ENCODE measurements at regions not wholly inside any gene's neighbourhood (a gene's known extent, or its start where the extent isn't known, plus 50 kb on each side); places are given as distances from the start of the nearest gene placed in this dataset.

DNA sequence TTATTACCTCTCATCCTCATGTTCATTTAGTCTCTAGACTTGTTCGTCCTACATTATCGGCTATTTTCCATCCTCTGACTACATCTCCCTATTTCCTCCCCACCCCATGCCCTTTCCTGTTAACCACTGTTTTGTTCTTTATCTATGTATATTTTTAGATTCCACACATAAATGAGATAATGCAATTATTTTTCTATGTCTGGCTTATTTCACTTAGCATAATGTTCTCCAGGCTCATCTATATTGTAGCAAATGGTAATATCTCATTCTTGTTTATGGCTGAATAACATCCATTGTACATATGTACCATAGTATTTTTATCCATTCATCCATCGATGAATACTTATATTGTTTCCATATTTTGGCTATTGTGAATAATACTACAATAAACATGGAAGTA lies 84.6 kb upstream of the PTPRR start (continued):
- peak; percentile 24 for TF ChIP-seq RAD21 (IDR thresholded peaks at IDR 0.05; ENCODE audit: low read length)
- no peak for TF ChIP-seq FOXJ3 (CRISPR knock-in tag; IDR thresholded peaks at IDR 0.05)
- no peak for TF ChIP-seq JUND (IDR thresholded peaks at IDR 0.05)
- no peak for TF ChIP-seq FOXM1 (IDR thresholded peaks at IDR 0.05; ENCODE audit: low read depth)
- TF ChIP-seq, protein P1, sequence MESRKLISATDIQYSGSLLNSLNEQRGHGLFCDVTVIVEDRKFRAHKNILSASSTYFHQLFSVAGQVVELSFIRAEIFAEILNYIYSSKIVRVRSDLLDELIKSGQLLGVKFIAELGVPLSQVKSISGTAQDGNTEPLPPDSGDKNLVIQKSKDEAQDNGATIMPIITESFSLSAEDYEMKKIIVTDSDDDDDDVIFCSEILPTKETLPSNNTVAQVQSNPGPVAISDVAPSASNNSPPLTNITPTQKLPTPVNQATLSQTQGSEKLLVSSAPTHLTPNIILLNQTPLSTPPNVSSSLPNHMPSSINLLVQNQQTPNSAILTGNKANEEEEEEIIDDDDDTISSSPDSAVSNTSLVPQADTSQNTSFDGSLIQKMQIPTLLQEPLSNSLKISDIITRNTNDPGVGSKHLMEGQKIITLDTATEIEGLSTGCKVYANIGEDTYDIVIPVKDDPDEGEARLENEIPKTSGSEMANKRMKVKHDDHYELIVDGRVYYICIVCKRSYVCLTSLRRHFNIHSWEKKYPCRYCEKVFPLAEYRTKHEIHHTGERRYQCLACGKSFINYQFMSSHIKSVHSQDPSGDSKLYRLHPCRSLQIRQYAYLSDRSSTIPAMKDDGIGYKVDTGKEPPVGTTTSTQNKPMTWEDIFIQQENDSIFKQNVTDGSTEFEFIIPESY (IDR thresholded peaks at IDR 0.05; ENCODE audit: borderline replicate concordance, low read depth): no peak
- TF ChIP-seq RXRA (IDR thresholded peaks at IDR 0.05; ENCODE audit: borderline replicate concordance, low read depth): no peak
- TF ChIP-seq YY1 (IDR thresholded peaks at IDR 0.05; ENCODE audit: low read depth): no peak
- no peak for TF ChIP-seq NRF1 (IDR thresholded peaks at IDR 0.05; ENCODE audit: low read depth, low read length)

DNA sequence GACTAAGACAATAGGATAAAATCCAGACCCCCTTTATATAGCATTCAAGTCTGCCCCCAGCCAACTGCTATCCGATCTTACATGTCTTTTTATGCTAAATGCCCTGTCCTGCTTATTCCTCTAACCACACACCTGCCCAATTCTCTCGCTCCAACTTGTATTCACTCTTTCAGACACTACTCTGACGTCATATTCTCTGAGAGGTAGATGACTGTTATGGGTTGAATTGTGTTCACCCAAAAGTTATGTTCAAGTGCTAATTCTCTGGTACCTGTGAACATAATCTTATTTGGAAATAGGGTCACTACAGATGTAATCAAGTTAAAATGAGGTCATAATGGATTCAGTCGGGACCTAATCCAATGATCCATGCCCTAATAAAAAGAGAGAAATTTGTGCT lies 84.0 kb upstream of the PTPRR start:
- H3K4me1 ChIP-seq (ENCODE audit: control insufficient read depth in 1 of 2, insufficient read depth in 2 of 2, low read depth in 1 of 2, low read length in 1 of 2): peaks cover 0 to 25% of the 10 kb centered on the region in 2 experiments; a peak in 2 of 4 replicates
- TF ChIP-seq EP300 (IDR thresholded peaks at IDR 0.05; ENCODE audit: borderline replicate concordance in 1 of 2, low read depth in 1 of 2, low read length in 1 of 2): peak in 1 of 2 experiments; percentile 23; a peak in 1 of 4 replicates
- TF ChIP-seq, protein P2, sequence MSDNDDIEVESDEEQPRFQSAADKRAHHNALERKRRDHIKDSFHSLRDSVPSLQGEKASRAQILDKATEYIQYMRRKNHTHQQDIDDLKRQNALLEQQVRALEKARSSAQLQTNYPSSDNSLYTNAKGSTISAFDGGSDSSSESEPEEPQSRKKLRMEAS (IDR thresholded peaks at IDR 0.05; ENCODE audit: low read depth): no peak
- peak overlapping the region in 1 of 2 experiments; percentile 92; a peak in 2 of 4 replicates for H3K27ac ChIP-seq (ENCODE audit: low read depth in 2 of 2, low read length in 1 of 2)
- ChIA-PET POLR2A (no interaction called here), CTCF (no interaction called here)
- no peaks in the 10 kb centered on the region for H3F3A ChIP-seq (replicated peaks; ENCODE audit: insufficient read depth)
- H3K9me2 ChIP-seq: no peaks in the 10 kb centered on the region
- DNase-seq: no peak
- H3K9me3 ChIP-seq: no peaks in the 10 kb centered on the region
- no peak overlapping the region for H3K9ac ChIP-seq
- H3K79me2 ChIP-seq (ENCODE audit: insufficient read depth): no peaks in the 10 kb centered on the region
- no peak overlapping the region for H3K4me2 ChIP-seq
- 63% methylated on average over 4 of the region's 4 CpGs for WGBS (ENCODE audit: low lambda C conversion rate)
- H3K27me3 ChIP-seq (ENCODE audit: insufficient read depth): no peaks in the 10 kb centered on the region
- H2AFZ ChIP-seq (ENCODE audit: low read depth): no peak overlapping the region
- no peaks in the 10 kb centered on the region for H4K20me1 ChIP-seq (ENCODE audit: insufficient read depth)
- no peak overlapping the region for H3K4me3 ChIP-seq (ENCODE audit: low read depth in 2 of 2, low read length in 1 of 2)
- H3K36me3 ChIP-seq (replicated peaks in 1 of 2; ENCODE audit: control insufficient read depth in 1 of 2, insufficient read depth in 2 of 2, low read length in 1 of 2): no peaks in the 10 kb centered on the region

DNA sequence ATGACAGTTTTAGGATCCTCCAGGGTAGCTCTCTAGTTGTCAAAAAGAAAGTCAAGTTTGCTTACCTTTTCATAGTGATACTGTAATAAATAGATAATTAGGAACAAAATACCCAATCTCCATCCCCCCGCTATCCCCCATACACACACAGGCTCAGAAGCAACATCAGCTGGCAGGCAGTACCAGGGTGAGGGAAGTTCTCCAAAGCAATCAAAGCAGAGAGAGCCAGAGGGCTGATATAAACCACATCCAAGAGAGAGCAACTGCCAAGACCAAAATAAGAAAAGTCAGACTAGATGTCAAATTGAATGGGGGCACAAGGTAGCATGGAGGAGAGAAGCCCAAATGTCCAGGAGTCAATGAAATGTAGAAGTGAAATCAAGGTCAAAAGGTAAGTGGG lies 80.2 kb upstream of the PTPRR start:
- DNase-seq: no peak
- H4K20me1 ChIP-seq (ENCODE audit: insufficient read depth): no peaks in the 10 kb centered on the region
- no peaks in the 10 kb centered on the region for H3K79me2 ChIP-seq (ENCODE audit: insufficient read depth)
- no peaks in the 10 kb centered on the region for H3F3A ChIP-seq (replicated peaks; ENCODE audit: insufficient read depth)
- no peaks in the 10 kb centered on the region for H3K36me3 ChIP-seq (replicated peaks in 1 of 2; ENCODE audit: control insufficient read depth in 1 of 2, insufficient read depth in 2 of 2, low read length in 1 of 2)
- H3K9me2 ChIP-seq: no peaks in the 10 kb centered on the region
- no peak overlapping the region; a peak in 1 of 4 replicates for H3K27ac ChIP-seq (ENCODE audit: low read depth in 2 of 2, low read length in 1 of 2)
- H3K4me2 ChIP-seq: no peak overlapping the region
- H2AFZ ChIP-seq (ENCODE audit: low read depth): no peak overlapping the region
- ChIA-PET CTCF (interaction anchor here (1.0 kb wide), 1 partner anchor 13 kb away, joined by 3 read pairs; no protein-coding TSS in a partner anchor), POLR2A (no interaction called here)
- no peaks in the 10 kb centered on the region for H3K9me3 ChIP-seq
- H3K27me3 ChIP-seq (ENCODE audit: insufficient read depth): no peaks in the 10 kb centered on the region
- no peak overlapping the region for H3K9ac ChIP-seq
- no peak for TF ChIP-seq FOXJ3 (CRISPR knock-in tag; IDR thresholded peaks at IDR 0.05)
- TF ChIP-seq YY1 (IDR thresholded peaks at IDR 0.05; ENCODE audit: low read depth): no peak
- TF ChIP-seq ELF1 (IDR thresholded peaks at IDR 0.05): no peak
- TF ChIP-seq EZH2phosphoT487 (IDR thresholded peaks at IDR 0.05; ENCODE audit: borderline replicate concordance, low read depth): no peak
- no peak for TF ChIP-seq TAF1 (IDR thresholded peaks at IDR 0.05; ENCODE audit: borderline replicate concordance, low read depth, low read length)
- TF ChIP-seq, protein P3, sequence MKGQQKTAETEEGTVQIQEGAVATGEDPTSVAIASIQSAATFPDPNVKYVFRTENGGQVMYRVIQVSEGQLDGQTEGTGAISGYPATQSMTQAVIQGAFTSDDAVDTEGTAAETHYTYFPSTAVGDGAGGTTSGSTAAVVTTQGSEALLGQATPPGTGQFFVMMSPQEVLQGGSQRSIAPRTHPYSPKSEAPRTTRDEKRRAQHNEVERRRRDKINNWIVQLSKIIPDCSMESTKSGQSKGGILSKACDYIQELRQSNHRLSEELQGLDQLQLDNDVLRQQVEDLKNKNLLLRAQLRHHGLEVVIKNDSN (IDR thresholded peaks at IDR 0.05; ENCODE audit: borderline replicate concordance, low read depth): no peak
- TF ChIP-seq, protein P4, sequence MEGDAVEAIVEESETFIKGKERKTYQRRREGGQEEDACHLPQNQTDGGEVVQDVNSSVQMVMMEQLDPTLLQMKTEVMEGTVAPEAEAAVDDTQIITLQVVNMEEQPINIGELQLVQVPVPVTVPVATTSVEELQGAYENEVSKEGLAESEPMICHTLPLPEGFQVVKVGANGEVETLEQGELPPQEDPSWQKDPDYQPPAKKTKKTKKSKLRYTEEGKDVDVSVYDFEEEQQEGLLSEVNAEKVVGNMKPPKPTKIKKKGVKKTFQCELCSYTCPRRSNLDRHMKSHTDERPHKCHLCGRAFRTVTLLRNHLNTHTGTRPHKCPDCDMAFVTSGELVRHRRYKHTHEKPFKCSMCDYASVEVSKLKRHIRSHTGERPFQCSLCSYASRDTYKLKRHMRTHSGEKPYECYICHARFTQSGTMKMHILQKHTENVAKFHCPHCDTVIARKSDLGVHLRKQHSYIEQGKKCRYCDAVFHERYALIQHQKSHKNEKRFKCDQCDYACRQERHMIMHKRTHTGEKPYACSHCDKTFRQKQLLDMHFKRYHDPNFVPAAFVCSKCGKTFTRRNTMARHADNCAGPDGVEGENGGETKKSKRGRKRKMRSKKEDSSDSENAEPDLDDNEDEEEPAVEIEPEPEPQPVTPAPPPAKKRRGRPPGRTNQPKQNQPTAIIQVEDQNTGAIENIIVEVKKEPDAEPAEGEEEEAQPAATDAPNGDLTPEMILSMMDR (IDR thresholded peaks at IDR 0.05): no peak
- TF ChIP-seq, protein P5, sequence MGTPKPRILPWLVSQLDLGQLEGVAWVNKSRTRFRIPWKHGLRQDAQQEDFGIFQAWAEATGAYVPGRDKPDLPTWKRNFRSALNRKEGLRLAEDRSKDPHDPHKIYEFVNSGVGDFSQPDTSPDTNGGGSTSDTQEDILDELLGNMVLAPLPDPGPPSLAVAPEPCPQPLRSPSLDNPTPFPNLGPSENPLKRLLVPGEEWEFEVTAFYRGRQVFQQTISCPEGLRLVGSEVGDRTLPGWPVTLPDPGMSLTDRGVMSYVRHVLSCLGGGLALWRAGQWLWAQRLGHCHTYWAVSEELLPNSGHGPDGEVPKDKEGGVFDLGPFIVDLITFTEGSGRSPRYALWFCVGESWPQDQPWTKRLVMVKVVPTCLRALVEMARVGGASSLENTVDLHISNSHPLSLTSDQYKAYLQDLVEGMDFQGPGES (IDR thresholded peaks at IDR 0.05; ENCODE audit: low read depth, low read length): no peak
- no peak for TF ChIP-seq RXRA (IDR thresholded peaks at IDR 0.05; ENCODE audit: borderline replicate concordance, low read depth)
- no peak for TF ChIP-seq RCOR1 (IDR thresholded peaks at IDR 0.05; ENCODE audit: low read length)
- peaks cover 0 to 11% of the 10 kb centered on the region in 2 experiments; a peak in 2 of 4 replicates for H3K4me1 ChIP-seq (ENCODE audit: control insufficient read depth in 1 of 2, insufficient read depth in 2 of 2, low read depth in 1 of 2, low read length in 1 of 2)
- 87% methylated on average over 1 of the region's 1 CpG for WGBS (ENCODE audit: low lambda C conversion rate)
- no peak overlapping the region for H3K4me3 ChIP-seq (ENCODE audit: low read depth in 2 of 2, low read length in 1 of 2)
